ENCODE measurements at regions not wholly inside any gene's neighbourhood (a gene's known extent, or its start where the extent isn't known, plus 50 kb on each side); places are given as distances from the start of the nearest gene placed in this dataset.

GRCh38 chr16:80449392-80449791, 91.4 kb upstream of the DYNLRB2 start:
- no peak for TF ChIP-seq CTCF (conservative IDR thresholded peaks at IDR 0.05)
- no peak overlapping the region for H3K27ac ChIP-seq

GRCh38 chr16:80447241-80447640, 93.6 kb upstream of the DYNLRB2 start:
- TF ChIP-seq CTCF (conservative IDR thresholded peaks at IDR 0.05): no peak

GRCh38 chr16:80442779-80443178, 98.0 kb upstream of the DYNLRB2 start:
- no peak for TF ChIP-seq CTCF (conservative IDR thresholded peaks at IDR 0.05)
- H3K27ac ChIP-seq: no peak overlapping the region

More at GRCh38 chr16:80447241-80447640, 93.6 kb upstream of the DYNLRB2 start:
- H3K27ac ChIP-seq: no peak overlapping the region

- no peak for TF ChIP-seq CTCF (conservative IDR thresholded peaks at IDR 0.05)
Observed at GRCh38 chr16:80441935-80442334, 98.9 kb upstream of the DYNLRB2 start.

GRCh38 chr16:80440667-80441066, 100.1 kb upstream of the DYNLRB2 start:
- no peak overlapping the region for H3K27ac ChIP-seq
- TF ChIP-seq CTCF (conservative IDR thresholded peaks at IDR 0.05): no peak

More at GRCh38 chr16:80441935-80442334, 98.9 kb upstream of the DYNLRB2 start:
- H3K27ac ChIP-seq: no peak overlapping the region

- TF ChIP-seq CTCF (conservative IDR thresholded peaks at IDR 0.05): no peak
Observed at GRCh38 chr16:80437707-80438106, 103.1 kb upstream of the DYNLRB2 start.

GRCh38 chr16:80436510-80436909, 104.3 kb upstream of the DYNLRB2 start:
- no peak overlapping the region for H3K27ac ChIP-seq
- TF ChIP-seq CTCF (conservative IDR thresholded peaks at IDR 0.05): no peak

More at GRCh38 chr16:80437707-80438106, 103.1 kb upstream of the DYNLRB2 start:
- no peak overlapping the region for H3K27ac ChIP-seq
